GM10266 (cell line): ENCODE measurements at regions not wholly inside any gene's neighbourhood (a gene's known extent, or its start where the extent isn't known, plus 50 kb on each side); places are given as distances from the start of the nearest gene placed in this dataset.

Experiments
- DNase-seq: peaks from one replicate; pipeline ENCODE4 v3.0.0; 2012; ENCODE audit errors: extremely low spot score
- CTCF ChIP-seq: IDR thresholded peaks from 2 replicates; pipeline ENCODE4 v1.5.1; 2012; ENCODE audit warnings: mild to moderate bottlenecking, low read depth; ENCODE audit not compliant: control insufficient read depth, insufficient read depth; ENCODE audit errors: missing control alignments

- no peak for TF ChIP-seq CTCF
- DNase-seq = no peak
These were observed 355.6 kb downstream of the PAX3 start for GRCh38 chr2:221943076-221943810.

- no peak for TF ChIP-seq CTCF
- no peak for DNase-seq
These were observed 359.3 kb upstream of the EPHA4 start for GRCh38 chr2:221931251-221931991.

- no peak for TF ChIP-seq CTCF
- no peak for DNase-seq
These were observed 357.2 kb upstream of the EPHA4 start for GRCh38 chr2:221929259-221929658.

GRCh38 chr2:221926327-221926726, 354.2 kb upstream of the EPHA4 start:
- DNase-seq = no peak
- no peak for TF ChIP-seq CTCF

- TF ChIP-seq CTCF = no peak
These were observed 352.5 kb upstream of the EPHA4 start for GRCh38 chr2:221924576-221924975.

GRCh38 chr2:221915926-221916325, 343.8 kb upstream of the EPHA4 start:
- no peak for DNase-seq
- no peak for TF ChIP-seq CTCF

More at GRCh38 chr2:221924576-221924975, 352.5 kb upstream of the EPHA4 start:
- DNase-seq = no peak

GRCh38 chr2:221914334-221914880, 342.3 kb upstream of the EPHA4 start:
- DNase-seq = no peak
- TF ChIP-seq CTCF = no peak
